Activated CD8-positive, alpha-beta memory T cell treated with anti-CD3 and anti-CD28 coated beads for 4 hours (primary cell): ENCODE measurements at regions not wholly inside any gene's neighbourhood (a gene's known extent, or its start where the extent isn't known, plus 50 kb on each side); places are given as distances from the start of the nearest gene placed in this dataset.

ENCODE experiments used
- DNase-seq, 2 donors: peaks; one replicate each; pipeline ENCODE4 v3.0.0-alpha.2; 2020; ENCODE audit warnings: low read depth in 2 of 2

- no peak for DNase-seq
These were observed 168.4 kb upstream of the PKDCC start for GRCh38 chr2:41879235-41879916.

GRCh38 chr2:41880561-41881243 lies 167.1 kb upstream of the PKDCC start:
- DNase-seq = no peak

DNA sequence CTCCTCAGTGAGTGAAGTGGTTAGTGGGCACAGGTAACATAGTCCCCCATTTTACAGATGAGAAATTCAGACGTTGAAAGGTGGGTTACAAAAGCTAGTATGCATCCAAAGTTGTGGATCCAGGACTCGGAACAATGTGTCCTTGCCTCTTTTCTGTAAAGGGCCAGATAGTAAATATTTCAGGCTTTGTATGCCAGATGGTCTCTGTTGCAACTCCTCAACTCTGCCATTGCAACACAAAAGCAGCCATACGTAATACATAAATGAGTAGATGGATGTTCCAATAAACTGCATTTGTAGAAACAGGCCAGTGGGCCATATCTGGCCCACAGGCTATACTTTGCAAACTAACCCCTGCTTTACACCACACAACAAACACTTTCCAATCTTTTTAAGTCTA lies 166.6 kb upstream of the PKDCC start:
- DNase-seq = no peak

DNA sequence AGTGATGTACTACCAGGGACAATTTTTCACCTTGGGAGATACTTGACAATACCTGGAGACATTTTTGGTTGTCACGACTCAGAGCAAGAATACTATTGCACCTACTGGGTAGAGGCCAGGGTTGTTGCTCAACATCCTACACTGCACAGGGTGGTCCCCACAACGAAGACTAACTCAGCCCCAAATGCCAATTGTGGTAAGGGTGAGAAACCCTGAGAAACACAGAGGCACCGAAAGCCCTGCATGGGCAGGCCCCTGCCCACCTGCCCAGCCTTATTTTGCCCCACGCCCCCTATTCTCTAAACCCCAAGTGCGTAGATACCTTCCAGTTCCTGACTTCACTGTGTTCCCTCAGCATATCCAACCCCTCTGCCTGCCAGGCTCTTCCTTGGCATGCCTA lies 163.1 kb upstream of the PKDCC start:
- no peak for DNase-seq

- DNase-seq = no peak
These were observed 161.6 kb upstream of the PKDCC start for GRCh38 chr2:41886145-41886664.

GRCh38 chr2:41886757-41887156 lies 161.1 kb upstream of the PKDCC start:
- no peak for DNase-seq

DNA sequence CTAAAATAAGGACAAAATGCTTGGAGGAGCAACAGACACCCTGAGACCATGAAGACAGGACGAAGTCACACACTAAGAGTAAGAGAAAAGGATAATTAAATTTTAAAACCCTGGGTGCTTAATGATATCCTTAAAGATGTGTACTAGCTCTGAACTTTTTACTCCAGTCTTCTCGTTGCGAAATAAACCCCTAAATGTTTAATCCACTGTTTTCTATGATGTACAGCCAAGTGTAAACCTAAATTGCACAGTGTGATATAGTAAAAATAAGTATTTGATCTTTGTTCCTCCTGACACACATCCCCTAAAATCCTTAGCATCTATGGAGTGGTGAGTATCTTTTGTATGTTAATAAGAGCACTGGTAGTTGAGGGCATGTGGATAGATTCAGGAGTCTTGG lies 157.5 kb upstream of the PKDCC start:
- DNase-seq = no peak

GRCh38 chr2:41892476-41892875 lies 155.3 kb upstream of the PKDCC start:
- no peak for DNase-seq

DNA sequence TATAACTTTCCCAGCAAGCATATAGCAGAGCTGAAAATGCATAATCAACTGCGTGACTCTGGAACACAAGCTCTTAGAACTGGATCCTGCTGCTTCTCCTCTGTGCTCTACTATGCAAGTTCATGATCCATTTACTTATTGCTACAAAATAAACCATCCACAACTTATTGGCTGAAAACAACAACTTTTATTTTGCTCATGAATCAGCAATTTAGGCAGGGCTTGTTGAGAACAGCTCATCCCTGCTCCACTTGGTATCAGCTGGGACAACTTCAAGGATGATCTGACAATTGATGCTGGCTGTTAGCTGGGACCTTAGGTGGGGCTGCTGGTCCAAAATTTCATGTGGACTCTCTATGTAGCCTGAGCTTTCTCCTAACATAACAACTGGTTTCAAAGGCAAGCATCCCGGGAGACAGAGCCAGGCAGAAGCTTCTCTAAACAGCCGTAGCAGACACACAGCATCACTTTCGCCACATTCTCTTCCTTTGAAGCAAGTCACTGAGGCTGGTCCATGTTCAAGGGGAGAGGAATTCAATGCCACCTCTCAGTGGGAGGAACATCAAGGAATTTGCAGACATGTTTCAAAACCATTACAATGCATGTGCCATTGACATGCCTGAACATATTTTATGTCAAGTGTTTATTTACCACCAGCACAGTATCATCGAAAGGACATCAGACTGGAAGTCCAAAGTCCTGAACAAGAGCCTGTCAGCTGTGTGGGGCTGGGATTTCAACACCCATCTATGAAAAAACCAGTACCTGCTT lies 153.1 kb upstream of the PKDCC start:
- no peak for DNase-seq

DNA sequence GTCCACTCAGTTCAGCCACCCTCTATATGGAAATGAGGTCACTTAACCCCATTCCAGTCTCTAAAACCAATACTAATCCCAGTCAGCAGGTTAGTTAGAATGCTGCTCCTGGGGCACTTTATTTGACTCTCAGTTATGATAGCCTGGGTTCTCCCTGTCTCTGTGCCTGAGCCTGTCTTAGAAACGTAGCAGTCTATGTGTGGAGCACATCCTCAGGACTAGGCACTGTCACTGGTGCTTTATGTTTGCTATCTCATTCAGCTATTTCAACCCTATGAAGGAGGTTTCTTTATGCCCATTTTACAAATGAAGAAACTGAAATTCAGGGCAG lies 152.5 kb upstream of the PKDCC start:
- DNase-seq = no peak

DNA sequence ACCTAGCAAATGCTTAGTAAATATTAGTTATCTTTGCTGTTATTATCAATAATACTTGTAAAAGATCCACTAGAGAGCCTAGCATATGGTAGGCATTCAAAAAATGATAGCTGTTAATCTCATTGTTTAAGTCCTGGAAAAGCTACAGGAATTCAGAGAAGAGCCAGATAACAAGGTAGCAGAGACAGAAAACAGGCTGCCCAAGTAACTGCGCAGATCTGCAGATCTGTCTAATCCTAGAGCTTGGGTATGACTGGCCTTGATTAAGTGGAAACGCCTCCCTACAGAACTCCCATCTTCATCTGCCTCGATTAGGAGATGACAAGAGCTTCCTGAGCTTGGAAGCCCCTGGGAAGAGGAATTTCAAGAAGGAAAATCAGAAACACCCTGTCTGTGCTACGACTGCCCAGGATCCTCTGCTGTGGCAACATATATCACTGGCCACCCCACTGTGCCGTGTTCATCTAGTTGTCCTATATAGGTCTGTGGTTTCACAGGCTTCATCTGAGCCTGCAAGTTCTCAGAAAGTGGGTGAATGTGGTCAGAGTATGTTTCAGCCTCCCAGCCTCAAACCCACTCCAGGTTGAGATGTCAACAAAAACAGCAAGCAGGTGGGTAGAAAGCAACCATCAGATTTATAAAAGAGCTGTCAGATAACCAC lies 151.5 kb upstream of the PKDCC start:
- DNase-seq = peak; percentile 2

- no peak for DNase-seq
These were observed 148.6 kb upstream of the PKDCC start for GRCh38 chr2:41899189-41899588.

DNA sequence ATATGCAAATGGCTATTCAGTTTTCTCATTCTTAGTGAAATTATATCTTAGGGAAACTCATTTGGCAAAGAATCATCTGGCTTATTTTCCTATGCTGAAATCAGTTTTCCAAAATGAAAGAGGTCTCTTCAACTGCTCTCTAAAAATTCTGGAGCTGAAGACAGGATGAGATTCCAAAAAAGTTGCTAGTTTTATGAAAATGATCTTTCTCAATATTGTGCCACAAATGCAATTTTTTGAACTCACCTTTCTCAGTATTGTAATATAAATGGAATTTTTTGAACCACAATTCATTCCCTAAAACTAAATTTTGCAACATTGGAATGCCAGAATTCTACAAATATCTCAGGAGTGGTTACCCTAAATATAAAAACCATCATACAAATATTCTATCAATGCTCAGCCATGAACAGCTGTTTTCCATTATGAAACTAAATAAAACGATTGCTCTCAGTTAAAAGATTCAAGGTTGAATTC lies 147.7 kb upstream of the PKDCC start:
- DNase-seq = no peak

- DNase-seq = no peak
These were observed 144.9 kb upstream of the PKDCC start for GRCh38 chr2:41902897-41903296.

GRCh38 chr2:41903474-41904135 lies 144.2 kb upstream of the PKDCC start:
- no peak for DNase-seq

GRCh38 chr2:41904459-41904858 lies 143.4 kb upstream of the PKDCC start:
- no peak for DNase-seq

GRCh38 chr2:41905597-41906337 lies 142.1 kb upstream of the PKDCC start:
- DNase-seq = no peak

GRCh38 chr2:41906338-41906725 lies 141.5 kb upstream of the PKDCC start:
- no peak for DNase-seq

DNA sequence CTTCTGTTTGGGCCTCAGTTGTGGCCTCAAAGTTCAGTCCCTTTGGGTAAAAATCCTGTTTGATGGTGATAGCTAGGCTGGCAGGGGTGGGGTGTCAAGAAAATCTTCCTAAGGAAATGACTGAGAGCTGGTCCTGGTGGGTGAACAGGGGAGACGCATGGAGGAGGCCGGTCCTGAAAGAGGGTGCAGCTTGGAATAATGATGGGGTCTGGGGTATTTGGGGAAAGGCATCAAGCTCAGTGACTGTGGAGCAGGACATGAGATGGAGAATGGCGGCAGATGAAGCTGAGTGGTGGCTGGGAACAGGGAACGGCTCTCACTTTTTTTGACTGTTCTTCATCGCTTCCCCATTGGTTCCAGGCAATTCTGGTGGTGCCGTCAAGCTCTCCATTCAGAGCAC lies 140.7 kb upstream of the PKDCC start:
- no peak for DNase-seq

DNA sequence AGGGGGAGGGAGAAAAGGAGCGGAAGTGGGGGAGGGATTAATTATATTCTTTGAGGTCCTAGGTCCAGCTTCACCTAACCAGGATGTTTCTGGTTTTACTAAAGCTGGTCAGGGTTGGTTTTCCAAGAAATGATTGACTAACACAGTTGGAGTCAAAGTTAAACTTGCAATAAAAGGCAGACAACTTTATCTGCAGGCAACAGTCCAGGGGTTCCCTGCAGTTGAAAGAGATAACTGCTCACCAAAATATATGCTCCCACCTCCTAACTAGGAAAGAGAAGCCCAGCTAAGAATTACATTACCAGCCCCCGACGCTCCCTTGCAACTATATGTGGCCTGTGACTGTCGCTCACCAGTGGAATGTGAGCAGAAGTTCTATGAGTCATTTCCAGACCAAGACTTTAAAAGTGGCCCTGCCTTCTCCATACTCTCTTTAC lies 140.0 kb upstream of the PKDCC start:
- DNase-seq = no peak

DNA sequence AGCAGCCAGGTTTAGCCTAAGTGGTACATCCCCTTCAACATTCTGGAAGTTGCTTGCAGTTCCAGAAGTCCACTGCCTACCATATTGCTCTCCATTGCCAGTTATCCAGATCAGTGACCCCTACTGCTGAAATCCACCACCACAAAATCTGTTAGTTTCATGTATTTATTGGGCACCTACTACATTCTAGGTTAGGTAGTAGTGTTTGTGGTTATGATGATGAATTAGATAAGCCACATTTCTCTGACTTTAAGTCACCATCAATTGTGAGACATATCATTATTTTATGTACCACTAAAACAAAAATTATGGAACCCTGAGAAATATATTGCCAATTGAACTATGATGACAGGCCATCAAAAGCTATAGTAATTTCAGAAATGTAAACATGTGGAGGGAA lies 139.5 kb upstream of the PKDCC start:
- DNase-seq = no peak
